ENCODE measurements at regions not wholly inside any gene's neighbourhood (a gene's known extent, or its start where the extent isn't known, plus 50 kb on each side); places are given as distances from the start of the nearest gene placed in this dataset.
"Not testable (repeated sequence)": the region's sequence is repeated elsewhere in the genome, so short reads cannot be mapped to it uniquely, and the experiment has no call there.

GRCh38 chr16:22436823-22437652, 62.6 kb upstream of the CDR2 start:
- H3K27ac Mint-ChIP-seq = peak overlapping the region; percentile 94
- H3K27me3 Mint-ChIP-seq; H3K36me3 Mint-ChIP-seq; H3K9me3 Mint-ChIP-seq (ENCODE audit: low read depth); H3K4me1 Mint-ChIP-seq: not testable (repeated sequence)
- DNase-seq = peak; percentile 82
- peak; percentile 82 for ATAC-seq
- CTCF ChIA-PET = interaction anchor here (0.7 to 1.6 kb wide), 2 partner anchors 110 to 118 kb away, joined by 3 to 5 read pairs; no protein-coding TSS in a partner anchor
- H3K4me3 Mint-ChIP-seq = peak overlapping the region; percentile 85

- H3K9me3 Mint-ChIP-seq (ENCODE audit: low read depth); H3K27me3 Mint-ChIP-seq; DNase-seq; H3K36me3 Mint-ChIP-seq; H3K4me1 Mint-ChIP-seq: not testable (repeated sequence)
- peak; percentile 13 for ATAC-seq
- peak overlapping the region; percentile 85 for H3K4me3 Mint-ChIP-seq
- CTCF ChIA-PET = interaction anchor here (0.7 to 1.6 kb wide), 2 partner anchors 110 to 117 kb away, joined by 3 to 5 read pairs; no protein-coding TSS in a partner anchor
- peak overlapping the region; percentile 94 for H3K27ac Mint-ChIP-seq
These were observed 62.0 kb upstream of the CDR2 start for GRCh38 chr16:22436326-22436822.

GRCh38 chr16:22431314-22431713, 56.9 kb upstream of the CDR2 start:
- H3K4me3 Mint-ChIP-seq; CTCF ChIA-PET; DNase-seq; H3K9me3 Mint-ChIP-seq (ENCODE audit: low read depth); H3K27me3 Mint-ChIP-seq; ATAC-seq; H3K27ac Mint-ChIP-seq; H3K4me1 Mint-ChIP-seq: not testable (repeated sequence)
- H3K36me3 Mint-ChIP-seq = peaks cover 12% of the 10 kb centered on the region

- Mint-ChIP-seq H3K9me3 (ENCODE audit: low read depth) (no peaks in the 10 kb centered on the region), H3K27me3 (no peaks in the 10 kb centered on the region), H3K27ac (no peak overlapping the region), H3K36me3 (peaks cover 20% of the 10 kb centered on the region), H3K4me3 (no peak overlapping the region), H3K4me1 (peaks cover 2% of the 10 kb centered on the region)
- ATAC-seq (no peak), DNase-seq (no peak)
- CTCF ChIA-PET = no interaction called here
These were observed 54.2 kb upstream of the CDR2 start for GRCh38 chr16:22428654-22429053.

GRCh38 chr16:22427556-22427955, 53.1 kb upstream of the CDR2 start:
- Mint-ChIP-seq H3K27ac (no peak overlapping the region), H3K36me3 (peaks cover 25% of the 10 kb centered on the region), H3K4me3 (no peak overlapping the region), H3K4me1 (peaks cover 2% of the 10 kb centered on the region), H3K9me3 (ENCODE audit: low read depth) (no peaks in the 10 kb centered on the region), H3K27me3 (no peaks in the 10 kb centered on the region)
- no peak for DNase-seq
- CTCF ChIA-PET = no interaction called here
- ATAC-seq = no peak

GRCh38 chr16:22425847-22426246, 51.4 kb upstream of the CDR2 start:
- Mint-ChIP-seq H3K4me1 (peaks cover 2% of the 10 kb centered on the region), H3K4me3 (no peak overlapping the region), H3K36me3 (peaks cover 28% of the 10 kb centered on the region), H3K9me3 (ENCODE audit: low read depth) (no peaks in the 10 kb centered on the region), H3K27ac (no peak overlapping the region), H3K27me3 (no peaks in the 10 kb centered on the region)
- CTCF ChIA-PET = interaction anchor here (1.0 kb wide), 1 partner anchor 105 kb away, joined by 3 read pairs; no protein-coding TSS in a partner anchor
- no peak for ATAC-seq
- DNase-seq = no peak

GRCh38 chr16:22425036-22425801, 50.8 kb upstream of the CDR2 start:
- Mint-ChIP-seq H3K27me3 (no peaks in the 10 kb centered on the region), H3K36me3 (peaks cover 26% of the 10 kb centered on the region), H3K27ac (peak overlapping the region; percentile 28), H3K9me3 (ENCODE audit: low read depth) (no peaks in the 10 kb centered on the region), H3K4me3 (no peak overlapping the region), H3K4me1 (no peaks in the 10 kb centered on the region)
- DNase-seq (no peak), ATAC-seq (no peak)
- CTCF ChIA-PET = no interaction called here

- ATAC-seq (no peak), DNase-seq (no peak)
- H3K4me1 Mint-ChIP-seq = no peaks in the 10 kb centered on the region
- peaks cover 24% of the 10 kb centered on the region for H3K36me3 Mint-ChIP-seq
- H3K4me3 Mint-ChIP-seq = no peak overlapping the region
- no peaks in the 10 kb centered on the region for H3K9me3 Mint-ChIP-seq (ENCODE audit: low read depth)
- no peak overlapping the region for H3K27ac Mint-ChIP-seq
- CTCF ChIA-PET = no interaction called here
- H3K27me3 Mint-ChIP-seq = no peaks in the 10 kb centered on the region
These were observed 49.9 kb upstream of the CDR2 start for GRCh38 chr16:22424161-22424937.
